Natural killer cell treated with Interleukin-12 subunit alpha and Interleukin-12 subunit beta and Interleukin-15 and Interleukin-18, amount 100 ng/mL, for 72 hours (primary cell): ENCODE measurements at regions not wholly inside any gene's neighbourhood (a gene's known extent, or its start where the extent isn't known, plus 50 kb on each side); places are given as distances from the start of the nearest gene placed in this dataset.
"Not testable (repeated sequence)": the region's sequence is repeated elsewhere in the genome, so short reads cannot be mapped to it uniquely, and the experiment has no call there.

Source experiments
- ATAC-seq, 2 donors: fragments of 150-1000 bp; cut with Tn5 transposase in 1 of 2; sonication (Bioruptor Pico), chemical (Tn5 transposase) in 1 of 2; 2 replicates each; pipeline ENCODE4 v1.10.0; 2021
- DNase-seq: peaks from one replicate; pipeline ENCODE4 v3.0.0; 2022; ENCODE audit warnings: low spot score
- H3K27ac Mint-ChIP-seq, 2 donors: 1 replicate in 1 of 2; 2 replicates in 1 of 2; pipeline ENCODE4 v1.8.0; 2022; ENCODE audit warnings: mixed read lengths in 2 of 2, mild to moderate bottlenecking in 1 of 2, moderate library complexity in 1 of 2
- H3K27me3 Mint-ChIP-seq, 2 donors: 1 replicate in 1 of 2; 2 replicates in 1 of 2; pipeline ENCODE4 v1.8.0; 2022; ENCODE audit warnings: mixed read lengths in 2 of 2
- H3K36me3 Mint-ChIP-seq: one replicate; pipeline ENCODE4 v1.8.0; 2022; ENCODE audit warnings: mixed read lengths
- H3K4me1 Mint-ChIP-seq, 2 donors: 1 replicate in 1 of 2; 2 replicates in 1 of 2; pipeline ENCODE4 v1.8.0; 2022; ENCODE audit warnings: low read depth in 2 of 2, mixed read lengths in 2 of 2, mild to moderate bottlenecking in 1 of 2
- H3K4me3 Mint-ChIP-seq: one replicate; pipeline ENCODE4 v1.8.0; 2022; ENCODE audit warnings: mixed read lengths
- H3K9me3 Mint-ChIP-seq: 2 replicates; pipeline ENCODE4 v1.8.0; 2022; ENCODE audit warnings: mixed read lengths

- ATAC-seq, result no peak
These were observed 254.6 kb upstream of the SOX14 start for GRCh38 chr3:137509354-137510045.

GRCh38 chr3:137511655-137512054 is 252.5 kb upstream of the SOX14 start:
- ATAC-seq (no peak), DNase-seq (no peak)
- no peak overlapping the region for H3K4me3 Mint-ChIP-seq
- no peaks in the 10 kb centered on the region for H3K27me3 Mint-ChIP-seq
- no peaks in the 10 kb centered on the region for H3K36me3 Mint-ChIP-seq
- no peaks in the 10 kb centered on the region for H3K4me1 Mint-ChIP-seq
- H3K27ac Mint-ChIP-seq, result no peak overlapping the region
- H3K9me3 Mint-ChIP-seq, result peaks cover 3% of the 10 kb centered on the region

More at GRCh38 chr3:137509354-137510045, 254.6 kb upstream of the SOX14 start:
- no peaks in the 10 kb centered on the region for H3K27me3 Mint-ChIP-seq
- H3K36me3 Mint-ChIP-seq, result peaks cover 7% of the 10 kb centered on the region
- DNase-seq, result no peak
- H3K9me3 Mint-ChIP-seq, result peaks cover 6% of the 10 kb centered on the region
- H3K4me1 Mint-ChIP-seq, result no peaks in the 10 kb centered on the region
- H3K27ac Mint-ChIP-seq, result no peak overlapping the region
- no peak overlapping the region for H3K4me3 Mint-ChIP-seq

- DNase-seq (no peak), ATAC-seq (no peak)
- Mint-ChIP-seq H3K4me3 (no peak overlapping the region), H3K36me3 (no peaks in the 10 kb centered on the region), H3K4me1 (no peaks in the 10 kb centered on the region), H3K9me3 (peaks cover 10% of the 10 kb centered on the region), H3K27me3 (no peaks in the 10 kb centered on the region), H3K27ac (no peak overlapping the region)
These were observed 249.3 kb upstream of the SOX14 start for GRCh38 chr3:137514853-137515252.

- Mint-ChIP-seq H3K36me3 (no peaks in the 10 kb centered on the region), H3K4me1 (no peaks in the 10 kb centered on the region), H3K27ac (no peak overlapping the region), H3K9me3 (peaks cover 8% of the 10 kb centered on the region), H3K4me3 (no peak overlapping the region), H3K27me3 (no peaks in the 10 kb centered on the region)
- no peak for DNase-seq
- ATAC-seq, result no peak
These were observed 244.5 kb upstream of the SOX14 start for GRCh38 chr3:137519602-137520001.

GRCh38 chr3:137524751-137525150 is 239.4 kb upstream of the SOX14 start:
- Mint-ChIP-seq H3K4me1 (no peaks in the 10 kb centered on the region), H3K27me3 (no peaks in the 10 kb centered on the region), H3K9me3 (peaks cover 17% of the 10 kb centered on the region), H3K4me3 (no peak overlapping the region), H3K27ac (no peak overlapping the region), H3K36me3 (no peaks in the 10 kb centered on the region)
- DNase-seq, result no peak
- no peak for ATAC-seq

GRCh38 chr3:137525471-137525870 is 238.6 kb upstream of the SOX14 start:
- Mint-ChIP-seq H3K27me3 (no peaks in the 10 kb centered on the region), H3K9me3 (peaks cover 19% of the 10 kb centered on the region), H3K27ac (no peak overlapping the region), H3K4me3 (no peak overlapping the region), H3K36me3 (no peaks in the 10 kb centered on the region), H3K4me1 (no peaks in the 10 kb centered on the region)
- ATAC-seq (no peak), DNase-seq (no peak)

GRCh38 chr3:137542049-137542448 is 222.1 kb upstream of the SOX14 start:
- no peak overlapping the region for H3K4me3 Mint-ChIP-seq
- H3K36me3 Mint-ChIP-seq, result peaks cover 12% of the 10 kb centered on the region
- H3K27me3 Mint-ChIP-seq, result no peaks in the 10 kb centered on the region
- no peak overlapping the region for H3K27ac Mint-ChIP-seq
- no peak for ATAC-seq
- peaks cover 33% of the 10 kb centered on the region for H3K9me3 Mint-ChIP-seq
- no peaks in the 10 kb centered on the region for H3K4me1 Mint-ChIP-seq
- no peak for DNase-seq

- Mint-ChIP-seq H3K27me3 (no peaks in the 10 kb centered on the region), H3K9me3 (peaks cover 22% of the 10 kb centered on the region), H3K27ac (no peak overlapping the region), H3K36me3 (peaks cover 4% of the 10 kb centered on the region), H3K4me1 (no peaks in the 10 kb centered on the region), H3K4me3 (no peak overlapping the region)
- DNase-seq (no peak), ATAC-seq (no peak)
These were observed 209.9 kb upstream of the SOX14 start for GRCh38 chr3:137554242-137554641.

GRCh38 chr3:137568880-137569279 is 195.2 kb upstream of the SOX14 start:
- no peaks in the 10 kb centered on the region for H3K27me3 Mint-ChIP-seq
- no peak overlapping the region for H3K4me3 Mint-ChIP-seq
- H3K27ac Mint-ChIP-seq, result no peak overlapping the region
- peaks cover 26% of the 10 kb centered on the region for H3K9me3 Mint-ChIP-seq
- H3K36me3 Mint-ChIP-seq, result no peaks in the 10 kb centered on the region
- no peaks in the 10 kb centered on the region for H3K4me1 Mint-ChIP-seq
- DNase-seq, result no peak
- no peak for ATAC-seq

GRCh38 chr3:137572931-137573330 is 191.2 kb upstream of the SOX14 start:
- Mint-ChIP-seq H3K27ac (no peak overlapping the region), H3K27me3 (no peaks in the 10 kb centered on the region), H3K36me3 (no peaks in the 10 kb centered on the region), H3K4me3 (no peak overlapping the region), H3K9me3 (peaks cover 16% of the 10 kb centered on the region), H3K4me1 (no peaks in the 10 kb centered on the region)
- no peak for DNase-seq
- no peak for ATAC-seq

GRCh38 chr3:137582484-137582883 is 181.6 kb upstream of the SOX14 start:
- DNase-seq (no peak), ATAC-seq (no peak)
- H3K4me1 Mint-ChIP-seq, result no peaks in the 10 kb centered on the region
- H3K27ac Mint-ChIP-seq, result no peak overlapping the region
- H3K4me3 Mint-ChIP-seq, result no peak overlapping the region
- H3K9me3 Mint-ChIP-seq, result peaks cover 24% of the 10 kb centered on the region
- no peaks in the 10 kb centered on the region for H3K36me3 Mint-ChIP-seq
- H3K27me3 Mint-ChIP-seq, result no peaks in the 10 kb centered on the region

- no peak for ATAC-seq
- H3K27ac Mint-ChIP-seq, result no peak overlapping the region
- H3K27me3 Mint-ChIP-seq, result no peaks in the 10 kb centered on the region
- DNase-seq, result no peak
- H3K36me3 Mint-ChIP-seq, result no peaks in the 10 kb centered on the region
- H3K4me3 Mint-ChIP-seq, result no peak overlapping the region
- H3K9me3 Mint-ChIP-seq, result peaks cover 24% of the 10 kb centered on the region
- H3K4me1 Mint-ChIP-seq, result no peaks in the 10 kb centered on the region
These were observed 180.9 kb upstream of the SOX14 start for GRCh38 chr3:137583256-137583655.

GRCh38 chr3:137588871-137589270 is 175.2 kb upstream of the SOX14 start:
- ATAC-seq (no peak), DNase-seq (no peak)
- no peak overlapping the region for H3K4me3 Mint-ChIP-seq
- no peaks in the 10 kb centered on the region for H3K27me3 Mint-ChIP-seq
- H3K36me3 Mint-ChIP-seq, result no peaks in the 10 kb centered on the region
- H3K27ac Mint-ChIP-seq, result no peak overlapping the region
- H3K9me3 Mint-ChIP-seq, result peaks cover 16% of the 10 kb centered on the region
- H3K4me1 Mint-ChIP-seq, result no peaks in the 10 kb centered on the region

GRCh38 chr3:137595415-137595814 is 168.7 kb upstream of the SOX14 start:
- H3K27ac Mint-ChIP-seq, ATAC-seq, DNase-seq, H3K36me3 Mint-ChIP-seq, H3K27me3 Mint-ChIP-seq, H3K4me1 Mint-ChIP-seq, H3K4me3 Mint-ChIP-seq: not testable (repeated sequence)
- H3K9me3 Mint-ChIP-seq, result peaks cover 21% of the 10 kb centered on the region

- no peaks in the 10 kb centered on the region for H3K36me3 Mint-ChIP-seq
- ATAC-seq (no peak), DNase-seq (no peak)
- H3K27me3 Mint-ChIP-seq, result no peaks in the 10 kb centered on the region
- no peaks in the 10 kb centered on the region for H3K4me1 Mint-ChIP-seq
- no peaks in the 10 kb centered on the region for H3K9me3 Mint-ChIP-seq
- H3K27ac Mint-ChIP-seq, result no peak overlapping the region
- H3K4me3 Mint-ChIP-seq, result no peak overlapping the region
These were observed 153.4 kb upstream of the SOX14 start for GRCh38 chr3:137610723-137611122.
